IMR-90 (cell line): ENCODE measurements at regions not wholly inside any gene's neighbourhood (a gene's known extent, or its start where the extent isn't known, plus 50 kb on each side); places are given as distances from the start of the nearest gene placed in this dataset.

Experiments used
- ATAC-seq: fragments of 200-7000 bp; cut with Tn5 transposase; 2 replicates; pipeline ENCODE4 v1.9.1; 2020; ENCODE audit warnings: low read depth, mild to moderate bottlenecking, moderate library complexity
- BruUV-seq: library from RNA; stranded (reverse); fragments of 400-500 nt; replicated peaks from 2 replicates; lab custom pipeline; 2021; lab: Mats Ljungman, UMichigan
- CTCF ChIA-PET: fragments of 300-600 bp; formaldehyde crosslinking; extraction: SDS; loops from one replicate; lab custom pipeline; 2021; ENCODE audit warnings: antibody characterized with exemption; lab: Yijun Ruan, JAX
- POLR2A ChIA-PET: fragments of 300-600 bp; sonication (Branson Sonifier 250); formaldehyde crosslinking; loops from one replicate; lab custom pipeline; 2022; ENCODE audit warnings: antibody characterized with exemption; ENCODE audit not compliant: unreplicated experiment; lab: Charles Lee
- DNase-seq: peaks from one replicate; pipeline ENCODE4 v3.0.0; 2013
- H2AFZ ChIP-seq: replicated peaks from 2 replicates; pipeline ENCODE3; 2013; ENCODE audit warnings: low read length, mild to moderate bottlenecking; ENCODE audit not compliant: poor library complexity
- H2AK5ac ChIP-seq: 2 replicates; pipeline ENCODE4 v1.6.1; 2013; ENCODE audit warnings: low read depth, low read length, inconsistent platforms
- H2AK9ac ChIP-seq: replicated peaks from 2 replicates; pipeline ENCODE3; 2013; ENCODE audit warnings: mild to moderate bottlenecking, low read depth, low read length, moderate library complexity; ENCODE audit not compliant: poor library complexity
- H2BK120ac ChIP-seq: 2 replicates; pipeline ENCODE4 v1.6.1; 2013; ENCODE audit warnings: low read depth, low read length, inconsistent platforms
- H2BK15ac ChIP-seq: 3 replicates; pipeline ENCODE4 v1.6.1; 2013; ENCODE audit warnings: low read depth, low read length, inconsistent platforms
- H2BK20ac ChIP-seq: 2 replicates; pipeline ENCODE4 v1.6.1; 2013; ENCODE audit warnings: low read depth, mild to moderate bottlenecking, inconsistent platforms, low read length, moderate library complexity
- H2BK5ac ChIP-seq: 2 replicates; pipeline ENCODE4 v1.6.1; 2013; ENCODE audit warnings: mild to moderate bottlenecking, low read depth, low read length, inconsistent platforms; ENCODE audit not compliant: poor library complexity, severe bottlenecking
- H3K14ac ChIP-seq: replicated peaks from 2 replicates; pipeline ENCODE4 v1.6.1; 2013; ENCODE audit warnings: low read depth, low read length, inconsistent platforms
- H3K18ac ChIP-seq: 2 replicates; pipeline ENCODE4 v1.6.1; 2013; ENCODE audit warnings: low read depth, low read length, control low read depth
- H3K23ac ChIP-seq: 2 replicates; pipeline ENCODE4 v1.6.1; 2013; ENCODE audit warnings: low read depth, low read length, inconsistent platforms
- H3K27ac ChIP-seq: 2 replicates; pipeline ENCODE4 v1.5.1; 2013; ENCODE audit warnings: mild to moderate bottlenecking, control low read depth, low read length; ENCODE audit not compliant: insufficient read depth
- H3K27me3 ChIP-seq: 2 replicates; pipeline ENCODE4 v1.6.1; 2013; ENCODE audit warnings: low read length; ENCODE audit not compliant: control insufficient read depth, insufficient read depth
- H3K36me3 ChIP-seq: 2 replicates; pipeline ENCODE4 v1.6.1; 2013; ENCODE audit warnings: low read length, mixed read lengths; ENCODE audit not compliant: control insufficient read depth, insufficient read depth
- H3K4ac ChIP-seq: 2 replicates; pipeline ENCODE4 v1.6.1; 2013; ENCODE audit warnings: low read depth, low read length, inconsistent platforms
- H3K4me1 ChIP-seq: 2 replicates; pipeline ENCODE4 v1.6.1; 2013; ENCODE audit warnings: low read length, mixed read lengths; ENCODE audit not compliant: control insufficient read depth, insufficient read depth
- H3K4me2 ChIP-seq: 2 replicates; pipeline ENCODE4 v1.6.1; 2013; ENCODE audit warnings: low read depth, mild to moderate bottlenecking, control low read depth, low read length, moderate library complexity
- H3K4me3 ChIP-seq: 2 replicates; pipeline ENCODE4 v1.5.1; 2013; ENCODE audit warnings: low read depth, mild to moderate bottlenecking, control low read depth, low read length, moderate library complexity; ENCODE audit not compliant: insufficient read depth
- H3K56ac ChIP-seq: 2 replicates; pipeline ENCODE4 v1.6.1; 2013; ENCODE audit warnings: low read length, inconsistent platforms; ENCODE audit not compliant: insufficient read depth; ENCODE audit errors: extremely low read depth
- H3K79me1 ChIP-seq, 2 experiments: 2 replicates each; pipeline ENCODE4 v1.6.1; 2013; ENCODE audit warnings: low read length in 2 of 2, inconsistent platforms in 1 of 2, low read depth in 1 of 2
- H3K9ac ChIP-seq: 2 replicates; pipeline ENCODE4 v1.6.1; 2013; ENCODE audit warnings: low read depth, low read length, control low read depth
- H3K9me1 ChIP-seq: 2 replicates; pipeline ENCODE4 v1.6.1; 2013; ENCODE audit warnings: low read length, inconsistent platforms; ENCODE audit not compliant: insufficient read depth
- H3K9me3 ChIP-seq: 2 replicates; pipeline ENCODE4 v1.6.1; 2013; ENCODE audit warnings: low read length; ENCODE audit not compliant: control insufficient read depth, insufficient read depth
- H4K20me1 ChIP-seq: 2 replicates; pipeline ENCODE4 v1.6.1; 2013; ENCODE audit warnings: low read length, inconsistent platforms; ENCODE audit not compliant: insufficient read depth
- H4K5ac ChIP-seq: 2 replicates; pipeline ENCODE4 v1.6.1; 2013; ENCODE audit warnings: mild to moderate bottlenecking, low read depth, low read length, control low read depth
- H4K8ac ChIP-seq, 2 experiments: 2 replicates each; pipeline ENCODE4 v1.6.1; 2013; ENCODE audit warnings: low read depth in 2 of 2, low read length in 2 of 2, control low read depth in 1 of 2, inconsistent platforms in 1 of 2
- H4K91ac ChIP-seq: 2 replicates; pipeline ENCODE4 v1.6.1; 2013; ENCODE audit warnings: low read depth, low read length, inconsistent platforms; ENCODE audit not compliant: insufficient read depth
- CHD1 ChIP-seq: IDR thresholded peaks from 2 replicates; pipeline ENCODE4 v1.6.1; 2012; ENCODE audit warnings: low read depth, low read length, improper control_type of control experiment
- FOS ChIP-seq: fragments of 150-350 bp; IDR thresholded peaks from 2 replicates; pipeline ENCODE4 v1.6.1; 2016; ENCODE audit warnings: low read depth, low read length
- MAFK ChIP-seq: IDR thresholded peaks from 2 replicates; pipeline ENCODE4 v1.6.1; 2012; ENCODE audit warnings: low read depth, low read length, improper control_type of control experiment
- MAZ ChIP-seq: IDR thresholded peaks from 2 replicates; pipeline ENCODE4 v1.6.1; 2012; ENCODE audit warnings: low read depth, mild to moderate bottlenecking, low read length, improper control_type of control experiment, moderate library complexity, borderline replicate concordance
- MXI1 ChIP-seq: IDR thresholded peaks from 2 replicates; pipeline ENCODE4 v1.6.1; 2012; ENCODE audit warnings: low read depth, mild to moderate bottlenecking, low read length, moderate library complexity, borderline replicate concordance
- RAD21 ChIP-seq: IDR thresholded peaks from 2 replicates; pipeline ENCODE4 v1.6.1; 2012; ENCODE audit warnings: low read length, improper control_type of control experiment
- RFX5 ChIP-seq: IDR thresholded peaks from 2 replicates; pipeline ENCODE4 v1.8.0; 2012; ENCODE audit warnings: low read depth, mild to moderate bottlenecking, low read length, moderate library complexity
- WGBS, 2 experiments: methylation state at CpG; one replicate each; pipeline versions ENCODE4 v1.1.5 to v1.1.7; 2013; ENCODE audit warnings: missing lambda C conversion rate in 2 of 2; ENCODE audit not compliant: insufficient read length in 1 of 2; ENCODE audit errors: extremely low coverage in 2 of 2; 5-methylcytosine and 5-hydroxymethylcytosine counted together
- dilution Hi-C: fragments of 300-500 bp; cut with HindIII; formaldehyde crosslinking; loops from one replicate; pipeline ENCODE4 v1.14.3; 2018; ENCODE audit warnings: low sequenced_read_pairs; ENCODE audit not compliant: unreplicated experiment
- in situ Hi-C: fragments of 300-500 bp; cut with MboI; formaldehyde crosslinking; loops from 3 replicates; pipeline ENCODE4 v1.14.3; 2019; ENCODE audit warnings: low sequenced_read_pairs, inconsistent platforms, mixed read lengths
- intact Hi-C: fragments of 100-400 bp; cut with micrococcal nuclease; formaldehyde crosslinking; loops from 2 replicates; pipeline ENCODE4 v1.10.0; 2022
- TF ChIP-seq, protein P1 (sequence below): fragments of 150-350 bp; IDR thresholded peaks from 2 replicates; pipeline ENCODE4 v1.6.1; 2016; ENCODE audit warnings: low read depth, mild to moderate bottlenecking, low read length, moderate library complexity, borderline replicate concordance

DNA sequence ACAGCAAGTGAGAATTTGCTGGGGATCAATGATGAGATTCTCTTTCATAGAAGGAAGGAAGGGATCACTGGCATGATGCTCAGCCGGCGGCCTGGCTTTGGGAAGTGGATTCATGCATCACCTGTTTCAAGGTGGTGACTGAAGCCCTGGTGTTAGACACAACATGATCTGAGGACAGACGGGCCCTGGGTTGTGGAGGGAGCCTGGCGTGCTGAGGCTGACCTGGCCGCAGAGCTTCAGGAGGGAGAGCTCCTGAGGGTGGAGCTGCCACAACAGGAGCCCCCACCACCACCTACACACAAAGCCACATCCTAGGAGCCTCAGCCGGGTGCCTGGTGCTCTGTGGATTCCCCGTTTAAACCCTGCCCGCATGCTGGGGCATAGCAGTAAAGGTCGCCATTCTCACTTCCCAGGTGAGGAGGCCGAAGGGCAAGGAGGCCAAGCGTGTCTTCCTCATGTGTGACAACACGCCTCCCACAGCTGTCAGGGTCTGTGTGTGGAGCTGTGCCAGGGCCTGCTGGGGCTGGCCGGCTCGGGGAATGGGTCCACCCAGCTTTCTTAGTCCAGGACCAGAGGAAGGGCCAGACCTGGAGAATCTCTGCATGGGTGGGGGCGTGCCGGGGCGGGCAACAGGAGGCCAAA, 107.0 kb downstream of the ERMARD start:
- dilution Hi-C loops = no loop called here
- CTCF ChIA-PET = no interaction called here

More for the DNA sequence above, 107.0 kb downstream of the ERMARD start:
- POLR2A ChIA-PET = no interaction called here
- DNase-seq = no peak
- H2BK5ac ChIP-seq = no peak overlapping the region
- no peak overlapping the region for H2AK5ac ChIP-seq
- H3K4me2 ChIP-seq = no peak overlapping the region
- in situ Hi-C loops (no loop called here), intact Hi-C loops (no loop called here)
- H2BK20ac ChIP-seq = no peak overlapping the region
- TF ChIP-seq FOS = no peak
- TF ChIP-seq MAZ = no peak
- TF ChIP-seq MAFK = no peak
- no peak for TF ChIP-seq RFX5
- TF ChIP-seq, protein P1, sequence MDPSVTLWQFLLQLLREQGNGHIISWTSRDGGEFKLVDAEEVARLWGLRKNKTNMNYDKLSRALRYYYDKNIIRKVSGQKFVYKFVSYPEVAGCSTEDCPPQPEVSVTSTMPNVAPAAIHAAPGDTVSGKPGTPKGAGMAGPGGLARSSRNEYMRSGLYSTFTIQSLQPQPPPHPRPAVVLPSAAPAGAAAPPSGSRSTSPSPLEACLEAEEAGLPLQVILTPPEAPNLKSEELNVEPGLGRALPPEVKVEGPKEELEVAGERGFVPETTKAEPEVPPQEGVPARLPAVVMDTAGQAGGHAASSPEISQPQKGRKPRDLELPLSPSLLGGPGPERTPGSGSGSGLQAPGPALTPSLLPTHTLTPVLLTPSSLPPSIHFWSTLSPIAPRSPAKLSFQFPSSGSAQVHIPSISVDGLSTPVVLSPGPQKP = no peak
- no peak for TF ChIP-seq RAD21
- TF ChIP-seq CHD1 = no peak
- TF ChIP-seq MXI1 = no peak
- no peak overlapping the region for H2BK15ac ChIP-seq
- no peaks in the 10 kb centered on the region for H3K27me3 ChIP-seq
- no peak overlapping the region for H3K4ac ChIP-seq
- no peak overlapping the region for H2BK120ac ChIP-seq
- H4K91ac ChIP-seq = no peak overlapping the region
- H2AFZ ChIP-seq = no peak overlapping the region
- no peak overlapping the region for H3K27ac ChIP-seq
- no peaks in the 10 kb centered on the region for H3K9me1 ChIP-seq
- 69% methylated on average over 4 of the region's 17 CpGs; no CpG with 5 or more reads in 1 of the 2 experiments for WGBS, 2 experiments
- no peak for ATAC-seq
- H3K9me3 ChIP-seq = peaks cover 46% of the 10 kb centered on the region
- no peak overlapping the region for H3K9ac ChIP-seq
- BruUV-seq = no TSS peak
- no peaks in the 10 kb centered on the region for H4K20me1 ChIP-seq
- H3K56ac ChIP-seq = no peak overlapping the region
- H2AK9ac ChIP-seq = no peak overlapping the region
- H4K5ac ChIP-seq = no peak overlapping the region
- no peak overlapping the region for H3K23ac ChIP-seq
- H3K4me3 ChIP-seq = no peak overlapping the region
- H4K8ac ChIP-seq = no peak overlapping the region
- no peaks in the 10 kb centered on the region for H3K79me1 ChIP-seq
- no peaks in the 10 kb centered on the region for H3K36me3 ChIP-seq
- H3K18ac ChIP-seq = no peak overlapping the region
- no peaks in the 10 kb centered on the region for H3K4me1 ChIP-seq
- H3K14ac ChIP-seq = no peak overlapping the region
